Trophoblast cell (in vitro differentiated cells and primary cell): ENCODE measurements at regions not wholly inside any gene's neighbourhood (a gene's known extent, or its start where the extent isn't known, plus 50 kb on each side); places are given as distances from the start of the nearest gene placed in this dataset.

Source experiments
- DNase-seq, 2 donors: peaks; one replicate each; pipeline ENCODE4 v3.0.0-alpha.2; 2016
- H2AFZ ChIP-seq: 2 replicates; pipeline ENCODE4 v1.6.1; 2013; ENCODE audit warnings: low read length, moderate library complexity, mild to moderate bottlenecking; ENCODE audit not compliant: insufficient read depth, poor library complexity
- H2AK5ac ChIP-seq: 2 replicates; pipeline ENCODE4 v1.6.1; 2013; ENCODE audit warnings: mild to moderate bottlenecking, low read length
- H2BK120ac ChIP-seq: 2 replicates; pipeline ENCODE4 v1.6.1; 2013; ENCODE audit warnings: low read length, mild to moderate bottlenecking, moderate library complexity; ENCODE audit not compliant: insufficient read depth, poor library complexity
- H2BK12ac ChIP-seq: 2 replicates; pipeline ENCODE4 v1.6.1; 2013; ENCODE audit warnings: mild to moderate bottlenecking, low read length, moderate library complexity
- H2BK5ac ChIP-seq: 2 replicates; pipeline ENCODE4 v1.6.1; 2013; ENCODE audit warnings: low read length, low read depth, moderate library complexity, mild to moderate bottlenecking; ENCODE audit not compliant: poor library complexity
- H3K14ac ChIP-seq: 2 replicates; pipeline ENCODE4 v1.6.1; 2013; ENCODE audit warnings: mild to moderate bottlenecking, low read length
- H3K18ac ChIP-seq: 2 replicates; pipeline ENCODE4 v1.6.1; 2013; ENCODE audit warnings: mild to moderate bottlenecking, low read length
- H3K23ac ChIP-seq: 2 replicates; pipeline ENCODE4 v1.6.1; 2013; ENCODE audit warnings: low read length
- H3K27ac ChIP-seq: 2 replicates; pipeline ENCODE4 v1.5.1; 2013; ENCODE audit warnings: low read depth, mild to moderate bottlenecking, inconsistent platforms, low read length, moderate library complexity
- H3K27me3 ChIP-seq: 2 replicates; pipeline ENCODE4 v1.6.1; 2013; ENCODE audit warnings: inconsistent platforms, mild to moderate bottlenecking, low read length, moderate library complexity; ENCODE audit not compliant: insufficient read depth
- H3K36me3 ChIP-seq, 2 experiments: 1 replicate in 1 of 2; 2 replicates in 1 of 2; pipeline ENCODE4 v1.6.1; 2013; ENCODE audit warnings: low read length in 2 of 2, mild to moderate bottlenecking in 2 of 2, moderate library complexity in 1 of 2; ENCODE audit not compliant: insufficient read depth in 2 of 2, control insufficient read depth in 1 of 2
- H3K4ac ChIP-seq: 2 replicates; pipeline ENCODE4 v1.6.1; 2013; ENCODE audit warnings: low read depth, mild to moderate bottlenecking, low read length, moderate library complexity
- H3K4me1 ChIP-seq, 2 experiments: 1 replicate in 1 of 2; 2 replicates in 1 of 2; pipeline ENCODE4 v1.6.1; 2013; ENCODE audit warnings: low read length in 2 of 2, mild to moderate bottlenecking in 2 of 2, moderate library complexity in 1 of 2; ENCODE audit not compliant: insufficient read depth in 2 of 2, control insufficient read depth in 1 of 2
- H3K4me2 ChIP-seq: 2 replicates; pipeline ENCODE4 v1.6.1; 2013; ENCODE audit warnings: inconsistent platforms, mild to moderate bottlenecking, low read length, moderate library complexity
- H3K4me3 ChIP-seq: 2 replicates; pipeline ENCODE4 v1.5.1; 2013; ENCODE audit warnings: mild to moderate bottlenecking, low read depth, low read length, inconsistent platforms
- H3K79me1 ChIP-seq: one replicate; pipeline ENCODE4 v1.6.1; 2013; ENCODE audit warnings: low read length
- H3K79me2 ChIP-seq: 2 replicates; pipeline ENCODE4 v1.6.1; 2013; ENCODE audit warnings: low read length, mild to moderate bottlenecking; ENCODE audit not compliant: control insufficient read depth, insufficient read depth, poor library complexity
- H3K9ac ChIP-seq: 2 replicates; pipeline ENCODE4 v1.6.1; 2013; ENCODE audit warnings: mild to moderate bottlenecking, low read length
- H3K9me3 ChIP-seq: 2 replicates; pipeline ENCODE4 v1.6.1; 2013; ENCODE audit warnings: low read depth, mild to moderate bottlenecking, control low read depth, inconsistent platforms, low read length; ENCODE audit not compliant: insufficient read depth
- H4K12ac ChIP-seq: 2 replicates; pipeline ENCODE4 v1.6.1; 2013; ENCODE audit warnings: low read depth, mild to moderate bottlenecking, low read length, moderate library complexity
- H4K8ac ChIP-seq: 2 replicates; pipeline ENCODE4 v1.6.1; 2013; ENCODE audit warnings: low read depth, mild to moderate bottlenecking, low read length, moderate library complexity
- H4K91ac ChIP-seq: one replicate; pipeline ENCODE4 v1.6.1; 2013; ENCODE audit warnings: low read depth, mild to moderate bottlenecking, low read length, moderate library complexity
- WGBS: extraction: QIAGEN DNeasy Blood & Tissue Kit; methylation state at CpG from one replicate; pipeline ENCODE4 v1.1.7; 2013; ENCODE audit warnings: missing lambda C conversion rate; ENCODE audit not compliant: insufficient read length, insufficient coverage; ENCODE audit errors: extremely low coverage; 5-methylcytosine and 5-hydroxymethylcytosine counted together

DNA sequence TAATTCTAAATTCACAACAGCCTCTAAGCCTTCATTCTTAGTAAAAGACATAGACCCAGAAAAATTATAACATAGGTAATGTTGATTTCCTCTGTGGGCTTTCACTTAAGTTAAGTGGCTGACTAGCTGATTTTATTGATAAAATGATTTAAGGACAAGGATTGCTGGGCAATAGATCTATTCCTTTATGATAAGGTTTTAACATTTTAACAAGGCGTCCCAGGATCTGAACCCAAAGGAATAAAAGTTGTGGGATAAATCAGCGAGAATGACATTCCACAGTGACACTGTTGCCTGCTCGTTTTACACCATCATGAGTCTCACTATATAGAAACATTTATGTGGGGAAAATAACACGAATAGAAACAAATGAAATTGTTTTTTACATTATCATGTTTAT, 1151.0 kb downstream of the ZPLD1 start:
- Histone ChIP-seq H3K14ac (no peak overlapping the region), H2AK5ac (no peak overlapping the region), H3K79me1 (no peaks in the 10 kb centered on the region), H2BK5ac (no peak overlapping the region), H4K8ac (no peak overlapping the region), H3K79me2 (no peaks in the 10 kb centered on the region), H3K4me1 (peaks cover 0 to 2% of the 10 kb centered on the region in 2 experiments), H3K4me2 (no peak overlapping the region), H3K36me3 (no peaks in the 10 kb centered on the region), H4K12ac (no peak overlapping the region), H2AFZ (no peak overlapping the region), H4K91ac (no peak overlapping the region), H2BK12ac (no peak overlapping the region), H3K23ac (no peak overlapping the region), H3K9ac (no peak overlapping the region), H3K27ac (no peak overlapping the region), H3K4me3 (no peak overlapping the region), H2BK120ac (no peak overlapping the region), H3K27me3 (no peaks in the 10 kb centered on the region), H3K4ac (no peak overlapping the region), H3K9me3 (no peaks in the 10 kb centered on the region), H3K18ac (no peak overlapping the region)
- WGBS, result no CpG with 5 or more reads among the region's 4 CpGs
- no peak for DNase-seq

GRCh38 chr3:103589770-103590169, 1155.0 kb downstream of the ZPLD1 start:
- no peak overlapping the region for H4K91ac ChIP-seq
- H3K23ac ChIP-seq, result no peak overlapping the region
- H3K4ac ChIP-seq, result no peak overlapping the region
- H3K4me3 ChIP-seq, result no peak overlapping the region
- no peaks in the 10 kb centered on the region for H3K79me1 ChIP-seq
- no peak overlapping the region for H2BK120ac ChIP-seq
- no peak overlapping the region for H3K9ac ChIP-seq
- H3K79me2 ChIP-seq, result no peaks in the 10 kb centered on the region
- no CpG with 5 or more reads among the region's 2 CpGs for WGBS
- no peaks in the 10 kb centered on the region for H3K9me3 ChIP-seq
- no peaks in the 10 kb centered on the region for H3K27me3 ChIP-seq
- no peak overlapping the region for H2BK12ac ChIP-seq
- H3K18ac ChIP-seq, result no peak overlapping the region
- no peak overlapping the region for H3K4me2 ChIP-seq
- no peak overlapping the region for H4K8ac ChIP-seq
- no peak overlapping the region for H2AK5ac ChIP-seq
- no peak overlapping the region for H3K14ac ChIP-seq
- no peaks in the 10 kb centered on the region for H3K36me3 ChIP-seq
- no peak overlapping the region for H4K12ac ChIP-seq
- no peak for DNase-seq
- no peak overlapping the region for H3K27ac ChIP-seq
- H3K4me1 ChIP-seq, result no peaks in the 10 kb centered on the region
- no peak overlapping the region for H2AFZ ChIP-seq
- no peak overlapping the region for H2BK5ac ChIP-seq

DNA sequence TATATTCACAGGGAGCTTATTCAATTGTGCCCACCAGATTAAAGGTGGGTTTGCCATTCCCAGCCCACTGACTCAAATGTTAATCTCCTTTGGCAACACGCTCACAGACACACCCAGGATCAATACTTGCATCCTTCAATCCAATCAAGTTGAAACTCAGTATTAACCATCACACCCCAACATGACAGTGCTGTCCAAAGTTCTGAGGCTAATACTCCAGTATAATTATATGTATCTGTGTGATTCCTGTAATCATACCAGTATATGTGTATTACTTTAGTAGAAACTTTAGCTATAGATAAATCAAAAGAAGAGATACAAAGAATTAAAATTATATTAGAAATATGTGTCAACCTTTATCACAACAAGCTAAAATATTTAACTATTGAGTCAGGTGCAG, 1166.0 kb downstream of the ZPLD1 start:
- H2BK120ac ChIP-seq, result no peak overlapping the region
- no peaks in the 10 kb centered on the region for H3K79me1 ChIP-seq
- no peak overlapping the region for H2AFZ ChIP-seq
- no peak overlapping the region for H2BK5ac ChIP-seq
- H3K27ac ChIP-seq, result no peak overlapping the region
- WGBS, result no CpG with 5 or more reads among the region's 1 CpG
- H3K79me2 ChIP-seq, result no peaks in the 10 kb centered on the region
- H4K12ac ChIP-seq, result no peak overlapping the region
- H2AK5ac ChIP-seq, result no peak overlapping the region
- no peak for DNase-seq
- H3K4me1 ChIP-seq, result no peaks in the 10 kb centered on the region
- H3K4ac ChIP-seq, result no peak overlapping the region
- H2BK12ac ChIP-seq, result no peak overlapping the region
- no peak overlapping the region for H3K4me3 ChIP-seq
- no peak overlapping the region for H3K23ac ChIP-seq
- no peak overlapping the region for H4K91ac ChIP-seq
- no peaks in the 10 kb centered on the region for H3K27me3 ChIP-seq
- H3K9me3 ChIP-seq, result peaks cover 4% of the 10 kb centered on the region
- no peak overlapping the region for H4K8ac ChIP-seq
- H3K9ac ChIP-seq, result no peak overlapping the region
- no peaks in the 10 kb centered on the region for H3K36me3 ChIP-seq
- H3K4me2 ChIP-seq, result no peak overlapping the region
- no peak overlapping the region for H3K18ac ChIP-seq
- H3K14ac ChIP-seq, result no peak overlapping the region

- Histone ChIP-seq H3K4me2 (no peak overlapping the region), H2BK12ac (no peak overlapping the region)
These were observed 1166.9 kb downstream of the ZPLD1 start for GRCh38 chr3:103601666-103602065.

More at GRCh38 chr3:103601666-103602065, 1166.9 kb downstream of the ZPLD1 start:
- H2AK5ac ChIP-seq, result no peak overlapping the region
- H3K4me1 ChIP-seq, result no peaks in the 10 kb centered on the region
- H4K8ac ChIP-seq, result no peak overlapping the region
- H3K27me3 ChIP-seq, result no peaks in the 10 kb centered on the region
- no peak overlapping the region for H2BK5ac ChIP-seq
- no peak overlapping the region for H4K12ac ChIP-seq
- no peak overlapping the region for H3K14ac ChIP-seq
- no peak overlapping the region for H3K9ac ChIP-seq
- no peaks in the 10 kb centered on the region for H3K79me2 ChIP-seq
- no CpG with 5 or more reads among the region's 1 CpG for WGBS
- H2BK120ac ChIP-seq, result no peak overlapping the region
- H3K4me3 ChIP-seq, result no peak overlapping the region
- H3K36me3 ChIP-seq, result no peaks in the 10 kb centered on the region
- H3K27ac ChIP-seq, result no peak overlapping the region
- no peak overlapping the region for H3K23ac ChIP-seq
- H3K9me3 ChIP-seq, result peaks cover 4% of the 10 kb centered on the region
- no peak for DNase-seq
- no peak overlapping the region for H3K18ac ChIP-seq
- no peak overlapping the region for H3K4ac ChIP-seq
- H4K91ac ChIP-seq, result no peak overlapping the region
- H3K79me1 ChIP-seq, result no peaks in the 10 kb centered on the region
- H2AFZ ChIP-seq, result no peak overlapping the region
